ENCODE measurements at regions not wholly inside any gene's neighbourhood (a gene's known extent, or its start where the extent isn't known, plus 50 kb on each side); places are given as distances from the start of the nearest gene placed in this dataset.

- Histone ChIP-seq H3K27ac (no peak overlapping the region), H3K4me3 (no peak overlapping the region)
- DNase-seq (ENCODE audit: low spot score), result no peak
- no peak for TF ChIP-seq CTCF (IDR thresholded peaks at IDR 0.05)
These were observed 469.3 kb upstream of the KLF6 start for GRCh38 chr10:4254101-4254994.

- DNase-seq (ENCODE audit: low spot score), result no peak
- no peak for TF ChIP-seq CTCF (IDR thresholded peaks at IDR 0.05)
- H3K4me3 ChIP-seq, result no peak overlapping the region
- H3K27ac ChIP-seq, result peak overlapping the region in 1 of 2 donors; percentile 41
These were observed 467.7 kb upstream of the KLF6 start for GRCh38 chr10:4252701-4253100.

- TF ChIP-seq CTCF (IDR thresholded peaks at IDR 0.05), result no peak
- Histone ChIP-seq H3K4me3 (no peak overlapping the region), H3K27ac (peak overlapping the region; percentile 6 to 67)
- no peak for DNase-seq (ENCODE audit: low spot score)
These were observed 465.5 kb upstream of the KLF6 start for GRCh38 chr10:4250587-4250887.

GRCh38 chr10:4249841-4250586 lies 465.0 kb upstream of the KLF6 start:
- no peak for DNase-seq (ENCODE audit: low spot score)
- Histone ChIP-seq H3K27ac (peak overlapping the region; percentile 6 to 67), H3K4me3 (no peak overlapping the region)
- TF ChIP-seq CTCF (IDR thresholded peaks at IDR 0.05), result no peak

- peak overlapping the region; percentile 89 for H3K27ac ChIP-seq
- TF ChIP-seq CTCF (IDR thresholded peaks at IDR 0.05), result no peak
- DNase-seq (ENCODE audit: low spot score), result no peak
- H3K4me3 ChIP-seq, result no peak overlapping the region
These were observed 462.4 kb upstream of the KLF6 start for GRCh38 chr10:4247379-4247778.

GRCh38 chr10:4246881-4247358 lies 461.9 kb upstream of the KLF6 start:
- H3K4me3 ChIP-seq, result no peak overlapping the region
- no peak for TF ChIP-seq CTCF (IDR thresholded peaks at IDR 0.05)
- DNase-seq (ENCODE audit: low spot score), result no peak
- peak overlapping the region; percentile 89 for H3K27ac ChIP-seq
